ENCODE measurements at regions not wholly inside any gene's neighbourhood (a gene's known extent, or its start where the extent isn't known, plus 50 kb on each side); places are given as distances from the start of the nearest gene placed in this dataset.

GRCh38 chr4:10201381-10202223, 85.0 kb upstream of the WDR1 start:
- no peak for DNase-seq
- no peak overlapping the region for H3K27ac Mint-ChIP-seq
- no peak for TF ChIP-seq CTCF (IDR thresholded peaks at IDR 0.05)
- peaks cover 16% of the 10 kb centered on the region for H3K27me3 Mint-ChIP-seq (ENCODE audit: low read depth, poor library complexity)
- H3K4me1 Mint-ChIP-seq: no peaks in the 10 kb centered on the region
- no peaks in the 10 kb centered on the region for H3K36me3 Mint-ChIP-seq (ENCODE audit: low read depth)
- H3K4me3 Mint-ChIP-seq: no peak overlapping the region
- no peaks in the 10 kb centered on the region for H3K9me3 Mint-ChIP-seq

GRCh38 chr4:10200869-10201268, 84.3 kb upstream of the WDR1 start:
- Mint-ChIP-seq H3K27me3 (ENCODE audit: low read depth, poor library complexity) (peaks cover 22% of the 10 kb centered on the region), H3K27ac (no peak overlapping the region), H3K4me1 (no peaks in the 10 kb centered on the region), H3K4me3 (no peak overlapping the region), H3K9me3 (no peaks in the 10 kb centered on the region), H3K36me3 (ENCODE audit: low read depth) (no peaks in the 10 kb centered on the region)
- no peak for TF ChIP-seq CTCF (IDR thresholded peaks at IDR 0.05)
- DNase-seq: no peak

- Mint-ChIP-seq H3K4me3 (no peak overlapping the region), H3K36me3 (ENCODE audit: low read depth) (no peaks in the 10 kb centered on the region), H3K27me3 (ENCODE audit: low read depth, poor library complexity) (peaks cover 21% of the 10 kb centered on the region), H3K9me3 (no peaks in the 10 kb centered on the region), H3K27ac (no peak overlapping the region), H3K4me1 (no peaks in the 10 kb centered on the region)
- TF ChIP-seq CTCF (IDR thresholded peaks at IDR 0.05): no peak
- DNase-seq: no peak
Observed at GRCh38 chr4:10198365-10198764, 81.8 kb upstream of the WDR1 start.

- H3K9me3 Mint-ChIP-seq: no peaks in the 10 kb centered on the region
- H3K4me1 Mint-ChIP-seq: no peaks in the 10 kb centered on the region
- no peak overlapping the region for H3K27ac Mint-ChIP-seq
- DNase-seq: no peak
- no peak for TF ChIP-seq CTCF (IDR thresholded peaks at IDR 0.05)
- H3K27me3 Mint-ChIP-seq (ENCODE audit: low read depth, poor library complexity): peaks cover 21% of the 10 kb centered on the region
- H3K36me3 Mint-ChIP-seq (ENCODE audit: low read depth): no peaks in the 10 kb centered on the region
- H3K4me3 Mint-ChIP-seq: no peak overlapping the region
Observed at GRCh38 chr4:10197952-10198351, 81.4 kb upstream of the WDR1 start.

GRCh38 chr4:10196191-10196590, 79.6 kb upstream of the WDR1 start:
- H3K27ac Mint-ChIP-seq: no peak overlapping the region
- no peaks in the 10 kb centered on the region for H3K4me1 Mint-ChIP-seq
- H3K36me3 Mint-ChIP-seq (ENCODE audit: low read depth): no peaks in the 10 kb centered on the region
- H3K9me3 Mint-ChIP-seq: no peaks in the 10 kb centered on the region
- no peak overlapping the region for H3K4me3 Mint-ChIP-seq
- DNase-seq: no peak
- H3K27me3 Mint-ChIP-seq (ENCODE audit: low read depth, poor library complexity): peaks cover 25% of the 10 kb centered on the region
- TF ChIP-seq CTCF (IDR thresholded peaks at IDR 0.05): no peak

GRCh38 chr4:10192331-10192730, 75.7 kb upstream of the WDR1 start:
- no peaks in the 10 kb centered on the region for H3K9me3 Mint-ChIP-seq
- no peaks in the 10 kb centered on the region for H3K4me1 Mint-ChIP-seq
- no peak overlapping the region for H3K4me3 Mint-ChIP-seq
- peaks cover 34% of the 10 kb centered on the region for H3K27me3 Mint-ChIP-seq (ENCODE audit: low read depth, poor library complexity)
- no peak overlapping the region for H3K27ac Mint-ChIP-seq
- no peaks in the 10 kb centered on the region for H3K36me3 Mint-ChIP-seq (ENCODE audit: low read depth)
- TF ChIP-seq CTCF (IDR thresholded peaks at IDR 0.05): no peak
- no peak for DNase-seq

All from nephron progenitor cell (in vitro differentiated cells).